ENCODE measurements at regions not wholly inside any gene's neighbourhood (a gene's known extent, or its start where the extent isn't known, plus 50 kb on each side); places are given as distances from the start of the nearest gene placed in this dataset.

DNA sequence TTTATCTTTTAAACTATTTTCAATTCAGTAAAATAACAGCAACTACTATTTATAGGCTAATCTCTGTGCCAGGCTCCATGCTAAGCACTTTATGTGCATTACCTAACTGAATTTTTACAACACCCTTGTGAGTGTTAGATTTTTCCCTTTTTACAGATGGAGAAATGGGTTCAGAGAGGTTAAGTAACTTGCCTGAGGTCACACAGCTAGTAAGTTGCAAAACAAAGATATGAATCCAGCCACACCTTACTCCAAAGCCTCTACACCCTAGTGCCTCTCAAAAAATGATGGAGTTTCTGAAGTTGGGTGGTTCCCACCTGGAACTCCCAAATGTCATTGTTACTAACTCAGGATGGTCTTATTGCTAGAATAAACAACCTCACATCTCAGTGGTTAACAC is 60.8 kb downstream of the RHOB start:
- DNase-seq (ENCODE audit: extremely low spot score): no peak
- H3K4me1 ChIP-seq: peaks cover 0 to 10% (median 9%) of the 10 kb centered on the region in 4 donors
- H3K27me3 ChIP-seq: no peaks in the 10 kb centered on the region
- H3K36me3 ChIP-seq: no peaks in the 10 kb centered on the region
- intact Hi-C loops (cut with DNase I): no loop called here
- H3K9me3 ChIP-seq: no peaks in the 10 kb centered on the region
- TF ChIP-seq POLR2AphosphoS5 (IDR thresholded peaks at IDR 0.05) (no peak), POLR2A (IDR thresholded peaks at IDR 0.05; ENCODE audit: low read depth) (no peak), EP300 (IDR thresholded peaks at IDR 0.05) (no peak)
- TF ChIP-seq, protein P1, sequence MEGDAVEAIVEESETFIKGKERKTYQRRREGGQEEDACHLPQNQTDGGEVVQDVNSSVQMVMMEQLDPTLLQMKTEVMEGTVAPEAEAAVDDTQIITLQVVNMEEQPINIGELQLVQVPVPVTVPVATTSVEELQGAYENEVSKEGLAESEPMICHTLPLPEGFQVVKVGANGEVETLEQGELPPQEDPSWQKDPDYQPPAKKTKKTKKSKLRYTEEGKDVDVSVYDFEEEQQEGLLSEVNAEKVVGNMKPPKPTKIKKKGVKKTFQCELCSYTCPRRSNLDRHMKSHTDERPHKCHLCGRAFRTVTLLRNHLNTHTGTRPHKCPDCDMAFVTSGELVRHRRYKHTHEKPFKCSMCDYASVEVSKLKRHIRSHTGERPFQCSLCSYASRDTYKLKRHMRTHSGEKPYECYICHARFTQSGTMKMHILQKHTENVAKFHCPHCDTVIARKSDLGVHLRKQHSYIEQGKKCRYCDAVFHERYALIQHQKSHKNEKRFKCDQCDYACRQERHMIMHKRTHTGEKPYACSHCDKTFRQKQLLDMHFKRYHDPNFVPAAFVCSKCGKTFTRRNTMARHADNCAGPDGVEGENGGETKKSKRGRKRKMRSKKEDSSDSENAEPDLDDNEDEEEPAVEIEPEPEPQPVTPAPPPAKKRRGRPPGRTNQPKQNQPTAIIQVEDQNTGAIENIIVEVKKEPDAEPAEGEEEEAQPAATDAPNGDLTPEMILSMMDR (IDR thresholded peaks at IDR 0.05): no peak
- no peak overlapping the region for H3K27ac ChIP-seq (replicated peaks in 1 of 4)
- H3K4me3 ChIP-seq: no peak overlapping the region

DNA sequence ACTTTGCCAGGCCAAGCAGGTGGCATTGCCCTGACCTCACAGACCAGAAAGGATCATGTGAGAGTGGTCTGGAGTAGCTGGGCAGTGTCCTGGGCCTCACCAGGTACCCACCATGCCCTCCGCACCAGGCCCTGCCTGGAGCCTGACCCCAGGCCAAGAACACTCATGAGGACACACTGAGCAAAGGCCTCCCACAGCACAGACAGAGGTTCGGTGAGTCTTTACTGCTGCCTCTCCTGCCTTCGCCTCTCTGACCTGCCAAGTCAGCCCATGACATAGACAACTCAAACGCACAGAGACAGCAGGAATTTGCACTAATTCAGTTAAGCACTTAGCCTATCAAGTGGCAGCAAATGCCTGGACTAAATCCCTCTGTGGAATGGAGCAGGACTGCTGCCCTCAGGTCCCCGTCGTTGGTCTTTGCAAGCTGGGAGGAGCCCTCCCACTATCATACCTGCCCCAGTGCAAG is 62.5 kb downstream of the RHOB start:
- Histone ChIP-seq H3K4me1 (peaks cover 0 to 10% (median 9%) of the 10 kb centered on the region in 4 donors), H3K36me3 (no peaks in the 10 kb centered on the region), H3K4me3 (no peak overlapping the region), H3K9me3 (no peaks in the 10 kb centered on the region), H3K27me3 (no peaks in the 10 kb centered on the region), H3K27ac (replicated peaks in 1 of 4) (no peak overlapping the region)
- TF ChIP-seq POLR2A (IDR thresholded peaks at IDR 0.05; ENCODE audit: low read depth): no peak
- no peak for TF ChIP-seq POLR2AphosphoS5 (IDR thresholded peaks at IDR 0.05)
- TF ChIP-seq, protein P1 (IDR thresholded peaks at IDR 0.05): no peak
- TF ChIP-seq EP300 (IDR thresholded peaks at IDR 0.05): no peak
- no peak for DNase-seq (ENCODE audit: extremely low spot score)
- WGBS: 81% methylated on average over 2 of the region's 6 CpGs
- intact Hi-C loops (cut with DNase I): no loop called here

DNA sequence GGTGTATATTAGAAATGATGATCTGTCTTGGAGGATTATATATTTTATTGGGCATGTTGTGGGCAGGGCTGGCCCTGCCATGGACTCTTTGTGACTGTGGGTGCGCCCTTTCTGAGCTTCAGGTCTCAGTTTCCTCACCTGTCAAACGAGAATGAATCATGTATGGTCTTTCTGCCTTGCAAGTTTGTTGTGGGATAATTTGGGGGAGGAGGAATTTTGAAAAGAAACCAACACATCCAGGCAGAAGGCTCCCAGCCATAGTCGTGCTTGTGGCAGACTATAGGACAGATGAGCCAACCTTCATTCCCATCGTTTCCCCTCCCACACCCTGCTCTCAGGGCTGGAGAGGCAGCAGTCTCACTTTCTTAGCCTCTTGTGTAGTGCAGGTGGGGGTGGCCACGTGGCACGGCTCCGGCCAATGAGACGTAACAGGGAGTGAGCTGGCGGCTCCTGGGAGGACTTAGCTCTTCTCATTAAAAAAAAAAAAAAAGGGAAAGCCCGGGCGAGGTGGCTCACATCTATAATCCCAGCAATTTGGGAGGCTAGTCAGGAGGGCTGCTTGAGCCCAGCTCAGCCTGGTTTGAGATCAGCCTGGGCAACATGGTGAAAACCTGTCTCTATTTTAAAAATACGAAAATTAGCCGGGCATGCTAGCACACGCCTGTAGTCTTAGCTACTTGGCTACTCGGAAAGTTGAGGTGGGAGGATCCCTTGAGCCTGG is 63.1 kb downstream of the RHOB start:
- 78% methylated on average over 15 of the region's 15 CpGs for WGBS
- Histone ChIP-seq H3K27me3 (no peaks in the 10 kb centered on the region), H3K4me3 (no peak overlapping the region), H3K36me3 (no peaks in the 10 kb centered on the region), H3K4me1 (peaks cover 0 to 16% (median 10%) of the 10 kb centered on the region in 4 donors), H3K27ac (replicated peaks in 1 of 4) (no peak overlapping the region), H3K9me3 (no peaks in the 10 kb centered on the region)
- TF ChIP-seq POLR2A (IDR thresholded peaks at IDR 0.05; ENCODE audit: low read depth) (no peak), EP300 (IDR thresholded peaks at IDR 0.05) (no peak), POLR2AphosphoS5 (IDR thresholded peaks at IDR 0.05) (no peak)
- TF ChIP-seq, protein P1 (IDR thresholded peaks at IDR 0.05): no peak
- intact Hi-C loops (cut with DNase I): no loop called here
- DNase-seq (ENCODE audit: extremely low spot score): no peak

DNA sequence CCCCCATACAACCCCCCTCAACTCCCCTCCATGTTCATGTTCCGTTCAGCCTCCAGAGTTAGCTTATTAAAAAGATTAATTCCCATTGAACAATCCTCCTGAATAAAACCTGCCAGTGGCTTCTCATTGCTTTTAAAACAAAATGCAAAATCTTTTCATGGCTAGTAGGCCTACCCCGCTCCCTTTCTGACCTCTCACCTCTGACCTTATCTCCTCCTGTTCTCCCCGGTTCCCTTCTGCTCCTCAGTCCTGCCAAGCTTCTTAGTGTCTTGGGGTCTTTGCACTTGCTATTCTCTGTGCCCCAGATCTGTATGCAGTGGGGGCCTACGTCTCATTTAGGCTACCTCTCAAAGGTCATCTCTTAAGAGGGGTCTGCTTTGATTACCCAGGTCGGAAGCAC is 64.3 kb downstream of the RHOB start:
- TF ChIP-seq EP300 (IDR thresholded peaks at IDR 0.05) (no peak), POLR2A (IDR thresholded peaks at IDR 0.05; ENCODE audit: low read depth) (no peak), POLR2AphosphoS5 (IDR thresholded peaks at IDR 0.05) (no peak)
- TF ChIP-seq, protein P1 (IDR thresholded peaks at IDR 0.05): no peak
- Histone ChIP-seq H3K4me3 (no peak overlapping the region), H3K27ac (replicated peaks in 1 of 4) (no peak overlapping the region), H3K36me3 (no peaks in the 10 kb centered on the region), H3K9me3 (no peaks in the 10 kb centered on the region), H3K27me3 (no peaks in the 10 kb centered on the region), H3K4me1 (peaks cover 0 to 20% (median 8%) of the 10 kb centered on the region in 4 donors)
- intact Hi-C loops (cut with DNase I): no loop called here
- WGBS: 90% methylated on average over 5 of the region's 5 CpGs
- no peak for DNase-seq (ENCODE audit: extremely low spot score)
